HG03025 (cell line): ENCODE measurements at regions not wholly inside any gene's neighbourhood (a gene's known extent, or its start where the extent isn't known, plus 50 kb on each side); places are given as distances from the start of the nearest gene placed in this dataset.
"Not testable (repeated sequence)": the region's sequence is repeated elsewhere in the genome, so short reads cannot be mapped to it uniquely, and the experiment has no call there.

Source experiments
- ATAC-seq: cut with Tn5 transposase; IDR thresholded peaks from one replicate; pipeline ENCODE4 v1.9.1; 2021; ENCODE audit warnings: mild to moderate bottlenecking, moderate library complexity; ENCODE audit not compliant: unreplicated experiment, low FRiP score

DNA sequence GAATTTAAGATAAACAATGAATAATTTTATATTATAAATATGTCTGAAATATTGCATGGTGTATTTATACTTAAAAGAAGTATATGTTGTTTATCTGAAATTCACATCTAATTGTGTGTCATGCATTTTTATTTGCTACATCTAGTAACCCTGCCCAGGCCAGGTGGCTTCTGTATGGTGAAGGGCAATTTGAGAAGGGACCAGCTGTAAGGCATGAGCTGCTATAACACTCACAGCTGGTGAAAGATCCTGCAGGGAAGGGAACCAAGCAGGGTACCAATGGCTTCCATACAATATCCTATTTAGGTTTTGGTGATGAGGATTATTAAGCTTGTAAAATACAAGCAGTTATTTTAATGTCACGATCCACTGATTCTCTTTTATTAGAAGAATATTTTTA lies 921.8 kb upstream of the GJE1 start:
- no peak for ATAC-seq

DNA sequence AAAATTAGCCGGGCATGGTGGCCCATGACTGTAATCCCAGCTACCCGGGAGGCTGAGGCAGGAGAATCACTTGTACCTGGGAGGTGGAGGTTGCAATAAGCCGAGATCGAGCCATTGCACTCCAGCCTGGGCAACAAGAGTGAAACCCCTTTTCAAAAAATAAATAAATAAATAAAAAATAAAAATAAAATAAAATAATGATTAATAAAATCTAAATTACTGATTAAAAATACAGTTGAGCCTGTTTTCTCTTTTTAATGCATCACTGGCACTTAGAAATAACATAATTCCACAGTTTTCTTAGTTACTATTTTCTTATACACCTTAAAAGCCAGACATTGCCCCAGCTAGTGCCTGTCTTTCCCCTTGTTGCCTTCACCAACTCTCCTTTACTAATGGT lies 922.8 kb upstream of the GJE1 start:
- ATAC-seq = no peak

DNA sequence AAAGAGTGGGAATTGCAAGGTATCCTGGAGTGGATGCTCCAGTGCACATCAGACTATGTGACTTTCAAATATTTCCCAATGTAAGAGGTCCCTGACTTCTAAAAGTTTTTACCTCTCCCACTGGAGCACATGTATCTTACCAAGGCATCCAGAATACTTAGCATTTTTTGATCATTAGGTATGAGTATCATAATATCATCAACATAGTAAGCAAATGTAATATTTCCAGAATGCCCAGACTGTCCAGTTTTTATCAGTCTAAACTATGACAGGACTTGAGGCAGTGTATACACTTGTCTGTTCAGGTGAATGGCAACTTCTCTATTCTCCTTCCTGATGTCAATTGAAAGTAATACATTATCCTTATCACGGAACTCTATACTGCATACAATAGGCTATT lies 924.6 kb upstream of the GJE1 start:
- no peak for ATAC-seq

DNA sequence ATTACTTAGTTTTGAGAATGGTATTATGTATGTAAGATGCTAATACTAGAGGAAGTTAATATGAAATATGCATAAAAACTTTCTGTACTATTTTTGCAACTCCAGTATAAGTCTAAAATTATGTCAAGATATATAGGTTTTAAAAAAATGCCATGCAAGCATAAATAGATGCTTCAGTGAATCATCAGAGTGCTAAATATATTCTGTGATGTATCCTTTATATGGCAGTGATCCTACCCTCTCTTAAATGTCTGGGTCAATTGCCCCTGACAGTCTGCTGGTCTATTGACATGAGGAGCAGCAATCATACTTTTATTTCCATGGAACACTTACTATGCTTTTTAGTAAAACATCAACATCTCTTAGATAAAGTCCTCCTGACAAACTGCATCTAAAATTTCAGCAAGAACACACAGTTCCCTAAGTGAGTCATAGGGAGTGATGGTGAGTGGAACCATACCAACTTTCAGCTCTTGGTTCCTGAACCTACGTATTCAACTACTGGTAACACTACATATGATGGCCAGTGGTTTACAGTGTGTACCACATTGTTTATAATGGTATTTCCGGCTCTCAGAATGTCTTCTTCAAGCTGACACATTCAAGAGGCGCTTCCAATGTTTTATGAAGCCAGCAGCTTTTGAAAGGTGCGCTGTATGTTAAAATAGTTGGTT lies 928.7 kb upstream of the GJE1 start:
- ATAC-seq = no peak

DNA sequence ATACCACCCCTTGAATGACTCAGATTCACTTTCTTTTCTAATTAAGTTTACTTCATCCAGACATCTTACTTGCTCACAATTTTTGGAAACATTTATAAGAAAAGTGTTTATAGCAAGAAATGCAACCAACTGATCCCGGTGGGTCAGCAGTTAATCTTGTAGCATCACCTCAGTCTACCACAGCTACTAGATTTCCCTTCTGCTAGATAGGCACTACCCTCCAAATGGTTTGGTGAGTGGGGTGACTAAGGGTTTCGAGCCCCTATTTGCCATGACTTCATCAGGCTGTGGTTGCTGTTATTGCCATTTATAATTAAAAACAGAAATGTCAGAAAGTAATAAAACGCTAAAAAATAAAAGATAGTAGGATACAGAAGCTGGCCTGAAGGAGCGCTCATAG lies 930.1 kb upstream of the GJE1 start:
- no peak for ATAC-seq

DNA sequence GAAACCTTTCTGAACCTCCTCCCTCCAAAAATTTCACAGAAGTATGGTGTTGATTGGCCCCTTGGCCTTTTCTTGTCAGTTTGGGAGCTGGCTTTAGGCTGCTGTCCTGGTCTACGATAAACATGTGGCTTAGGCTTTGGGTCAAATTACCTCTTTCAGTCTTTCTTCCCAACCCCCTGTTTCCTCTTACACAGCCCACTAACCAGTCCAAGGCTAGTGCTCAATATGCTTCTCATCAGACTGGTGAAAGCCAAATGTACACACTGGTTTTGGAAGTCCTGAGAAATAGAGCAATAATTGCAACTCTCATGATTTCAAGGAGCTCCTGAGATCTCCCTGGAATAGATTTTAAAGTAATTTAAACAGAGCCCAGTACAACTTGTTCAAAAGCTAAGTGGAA lies 933.7 kb upstream of the GJE1 start:
- ATAC-seq = no peak

DNA sequence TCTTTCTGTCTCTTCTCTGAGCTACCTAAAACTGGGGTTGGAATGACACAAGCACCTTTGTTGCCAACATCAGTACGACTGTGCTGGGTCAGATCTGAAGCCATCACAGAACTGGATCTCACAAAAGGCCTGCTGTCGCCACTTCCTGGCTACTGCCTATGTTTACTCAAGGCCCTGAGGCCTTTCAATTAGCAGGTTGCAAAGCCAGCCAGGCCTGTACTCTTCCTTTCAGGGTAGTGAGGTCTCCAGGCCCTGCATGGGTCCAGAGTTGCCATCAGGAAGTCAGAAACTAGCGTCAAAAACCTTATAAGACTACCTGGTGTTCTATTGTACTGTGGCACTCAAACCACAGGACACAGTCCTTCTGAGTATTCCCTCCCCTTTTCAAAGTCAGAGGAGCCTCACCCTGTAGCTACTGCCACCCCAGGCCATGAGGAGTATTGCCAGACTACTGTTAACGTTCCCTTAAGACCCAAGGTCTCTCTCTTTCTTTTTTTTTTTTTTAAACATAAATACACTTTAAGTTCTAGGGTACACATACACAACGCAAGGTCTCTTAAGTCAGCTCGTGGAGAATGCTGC lies 937.4 kb upstream of the GJE1 start:
- no peak for ATAC-seq

DNA sequence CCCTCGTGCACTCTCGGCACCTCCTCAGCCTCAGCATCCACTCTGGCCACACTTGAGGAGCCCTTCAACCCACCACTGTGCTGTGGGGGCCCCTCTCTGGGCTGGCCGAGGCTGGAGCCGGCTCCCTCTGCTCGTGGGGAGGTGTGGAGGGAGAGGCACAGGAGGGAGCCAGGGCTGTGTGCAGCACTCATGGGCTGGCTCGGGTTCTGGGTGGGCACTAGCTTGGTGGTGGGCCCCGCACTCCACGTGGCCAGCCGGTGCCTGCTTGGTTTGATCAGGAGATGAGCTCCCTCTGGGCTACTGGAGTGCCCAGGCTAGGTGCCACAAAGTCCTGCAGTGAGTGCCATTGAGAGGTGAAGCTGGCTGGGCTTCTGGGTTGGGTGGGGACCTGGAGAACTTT lies 949.4 kb upstream of the GJE1 start:
- ATAC-seq = no peak

DNA sequence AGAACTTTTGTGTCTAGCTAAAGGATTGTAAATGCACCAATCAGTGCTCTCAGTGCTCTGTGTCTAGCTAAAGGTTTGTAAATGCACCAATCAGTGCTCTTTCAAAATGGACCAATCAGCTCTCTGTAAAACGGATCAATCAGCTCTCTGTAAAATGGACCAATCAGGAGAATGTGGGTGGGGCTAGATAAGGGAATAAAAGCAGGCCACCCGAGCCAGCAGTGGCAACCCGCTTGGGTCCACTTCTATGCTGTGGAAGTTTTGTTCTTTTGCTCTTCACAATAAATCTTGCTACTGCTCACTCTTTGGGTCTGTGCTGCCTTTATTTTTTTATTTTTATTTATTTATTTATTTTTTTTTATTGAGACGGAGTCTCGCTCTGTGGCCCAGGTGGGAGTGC lies 957.3 kb upstream of the GJE1 start:
- ATAC-seq = not testable (repeated sequence)

DNA sequence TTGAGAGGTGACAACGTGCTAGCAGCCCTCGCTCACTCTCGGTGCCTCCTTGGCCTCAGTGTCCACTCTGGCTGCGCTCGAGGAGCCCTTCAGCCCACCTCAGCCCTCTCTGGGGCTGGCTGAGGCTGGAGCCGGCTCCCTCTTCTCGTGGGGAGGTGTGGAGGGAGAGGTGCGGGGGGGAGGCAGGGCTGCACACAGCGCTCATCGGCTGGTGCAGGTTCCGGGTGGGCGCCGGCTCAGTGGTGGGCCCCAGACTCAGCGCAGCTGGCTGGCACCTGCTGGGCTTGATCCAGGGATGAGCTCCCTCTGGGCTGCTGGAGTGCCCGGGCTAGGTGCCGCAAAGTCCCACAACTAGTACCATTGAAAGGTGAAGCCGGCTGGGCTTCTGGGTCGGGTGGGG lies 957.8 kb upstream of the GJE1 start:
- no peak for ATAC-seq

DNA sequence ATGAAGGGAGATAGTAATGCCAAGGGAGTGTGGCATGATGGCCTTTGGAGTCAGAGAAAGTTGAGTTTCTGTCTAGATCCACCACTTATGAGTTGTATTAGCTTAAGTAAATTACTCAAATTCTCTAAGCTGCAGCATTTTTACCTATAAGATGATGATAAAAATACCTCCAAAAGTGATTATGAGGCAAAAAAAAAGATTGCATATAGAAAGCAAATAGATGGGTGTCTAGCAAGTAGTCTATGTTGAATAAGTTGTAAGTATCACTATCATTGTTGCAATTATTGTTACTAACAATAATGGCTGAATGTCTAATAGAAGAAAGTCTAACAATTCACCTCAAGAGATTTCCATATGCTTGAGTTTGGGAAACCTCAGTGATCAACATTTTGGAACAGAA lies 959.2 kb upstream of the GJE1 start:
- ATAC-seq = no peak

DNA sequence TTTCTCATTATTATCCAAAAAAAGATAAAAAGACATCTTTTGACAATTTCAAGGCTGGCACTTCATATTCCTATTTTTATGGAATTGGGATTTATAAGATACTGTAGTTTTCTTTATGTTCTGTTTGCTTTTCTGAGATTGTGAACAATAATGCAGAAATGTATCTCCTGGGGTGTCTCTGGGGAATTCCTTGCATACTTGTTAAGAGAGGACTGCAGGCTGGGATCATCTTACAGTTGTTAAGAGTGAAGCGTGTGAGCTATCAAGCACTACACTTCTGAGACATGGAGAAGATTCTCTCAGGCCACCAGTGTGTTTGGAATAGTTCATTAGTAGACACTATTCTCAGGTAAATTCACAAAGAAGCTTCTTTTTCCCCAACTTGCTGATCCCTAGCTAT lies 963.3 kb upstream of the GJE1 start:
- ATAC-seq = no peak

DNA sequence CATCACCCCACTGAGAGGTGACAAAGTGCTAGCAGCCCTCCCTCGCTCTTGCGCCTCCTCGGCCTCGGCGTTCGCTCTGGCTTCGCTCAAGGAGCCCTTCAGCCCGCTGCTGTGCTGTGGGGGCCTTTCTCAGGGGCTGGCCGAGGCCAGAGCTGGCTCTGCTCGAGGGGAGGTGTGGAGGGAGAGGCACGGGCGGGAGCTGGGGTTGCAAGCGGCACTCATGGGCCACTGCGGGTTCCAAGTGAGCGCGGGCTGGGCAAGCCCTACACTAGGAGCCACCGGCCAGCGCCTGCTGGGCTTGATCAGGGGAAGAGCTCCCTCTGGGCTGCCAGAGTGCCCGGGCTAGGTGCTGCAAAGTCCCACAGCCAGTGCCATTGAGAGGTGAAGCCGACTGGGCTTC lies 964.8 kb upstream of the GJE1 start:
- ATAC-seq = no peak

DNA sequence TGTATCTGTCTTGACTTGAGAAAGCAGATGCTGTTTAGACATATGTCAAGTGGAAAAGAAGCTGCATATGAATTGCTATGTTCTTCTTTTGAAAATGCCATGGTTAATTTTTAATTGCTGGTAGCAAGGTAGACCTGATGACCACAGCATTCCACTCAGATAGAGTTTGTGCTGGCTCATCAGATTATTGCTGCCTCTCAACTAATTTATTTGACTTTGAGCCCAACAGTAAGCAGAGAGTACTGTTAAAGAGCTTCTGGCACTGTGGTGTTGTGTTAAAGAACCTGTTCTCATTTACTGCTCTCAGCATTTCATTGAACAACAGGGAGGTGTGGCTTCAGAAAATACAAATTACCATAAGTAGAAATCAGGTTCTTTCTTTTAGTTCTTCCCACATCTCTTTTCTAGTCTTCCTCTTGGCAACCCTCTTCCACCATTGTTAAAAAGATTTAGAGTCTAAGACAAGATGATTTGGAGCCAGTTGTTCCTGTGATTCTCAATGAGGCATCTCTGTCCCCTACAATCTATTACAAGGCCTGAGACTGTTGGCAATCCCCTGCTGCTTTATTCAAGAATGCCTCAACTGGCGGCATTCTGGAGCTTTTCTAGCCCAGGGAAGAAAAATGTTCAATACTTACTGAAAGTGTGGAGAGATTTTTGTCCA lies 967.6 kb upstream of the GJE1 start:
- no peak for ATAC-seq

DNA sequence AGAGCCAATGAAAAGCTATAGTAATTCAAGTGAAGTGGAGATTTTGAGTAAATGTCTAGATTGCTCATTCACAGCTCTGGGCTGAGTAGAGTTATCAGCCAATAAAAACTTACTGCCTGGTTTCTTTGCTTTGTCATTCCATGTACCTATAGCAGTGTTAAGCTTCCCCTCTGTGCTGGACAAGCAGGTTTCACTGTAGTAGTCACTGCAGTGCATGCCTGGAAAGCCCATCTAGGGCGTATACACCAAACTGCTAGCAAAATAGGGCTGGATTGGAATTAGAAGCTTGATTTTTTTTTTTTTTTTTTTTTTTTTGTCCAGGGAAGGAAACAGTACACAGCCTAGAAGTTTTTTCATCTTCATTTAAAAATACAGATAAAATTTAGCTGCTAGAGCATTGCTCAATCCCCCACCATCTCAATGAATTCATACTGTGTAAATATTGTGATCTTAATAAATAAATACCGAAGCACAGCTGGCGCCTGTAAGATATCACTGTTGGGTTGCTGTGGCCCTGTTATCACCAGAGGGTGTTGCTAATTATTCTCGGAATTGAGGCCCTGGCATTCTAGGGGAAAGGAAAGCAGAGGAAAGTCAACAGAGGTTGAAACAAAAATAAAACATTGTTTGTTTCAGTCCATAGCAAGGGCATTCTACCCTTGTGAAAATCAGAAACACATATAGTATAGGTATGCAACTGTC lies 968.5 kb upstream of the GJE1 start:
- no peak for ATAC-seq

DNA sequence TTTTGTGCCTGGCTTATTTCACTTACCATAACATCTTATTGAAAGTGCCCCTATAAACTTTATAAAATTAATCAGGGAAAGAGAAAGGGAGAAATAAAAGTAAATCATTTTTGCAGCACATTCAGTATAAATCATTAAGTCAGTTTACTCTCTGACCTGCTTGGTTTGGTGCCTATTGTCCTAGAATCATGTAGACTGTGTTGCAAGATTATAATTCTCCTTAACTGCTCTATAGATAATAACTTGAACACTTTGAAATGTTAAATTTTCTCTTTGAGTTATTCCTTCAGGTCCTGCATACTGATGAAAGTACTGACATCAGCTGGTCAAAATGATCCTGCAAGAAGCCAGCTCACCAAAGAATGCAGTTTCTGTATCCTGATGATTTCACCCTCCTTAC lies 969.6 kb upstream of the GJE1 start:
- ATAC-seq = no peak

DNA sequence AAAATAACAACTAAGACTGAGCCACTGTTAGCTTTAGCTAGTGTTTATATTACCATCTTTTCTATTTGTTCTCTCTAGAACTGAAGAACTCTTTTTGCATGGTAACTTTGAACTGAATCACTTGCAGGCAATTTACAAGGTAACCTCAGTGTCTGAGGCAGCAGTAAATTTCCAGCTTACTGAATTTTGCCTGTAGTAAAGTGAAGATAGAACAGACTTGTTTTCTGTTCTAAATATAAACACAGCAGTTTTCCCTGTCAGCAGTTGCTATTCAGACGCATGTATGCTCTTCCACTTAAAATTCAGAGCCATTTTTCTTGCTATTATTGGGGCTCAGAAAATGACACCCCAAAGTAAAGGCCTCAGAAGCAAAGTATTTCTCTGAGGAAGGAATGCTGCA lies 974.0 kb upstream of the GJE1 start:
- ATAC-seq = no peak

DNA sequence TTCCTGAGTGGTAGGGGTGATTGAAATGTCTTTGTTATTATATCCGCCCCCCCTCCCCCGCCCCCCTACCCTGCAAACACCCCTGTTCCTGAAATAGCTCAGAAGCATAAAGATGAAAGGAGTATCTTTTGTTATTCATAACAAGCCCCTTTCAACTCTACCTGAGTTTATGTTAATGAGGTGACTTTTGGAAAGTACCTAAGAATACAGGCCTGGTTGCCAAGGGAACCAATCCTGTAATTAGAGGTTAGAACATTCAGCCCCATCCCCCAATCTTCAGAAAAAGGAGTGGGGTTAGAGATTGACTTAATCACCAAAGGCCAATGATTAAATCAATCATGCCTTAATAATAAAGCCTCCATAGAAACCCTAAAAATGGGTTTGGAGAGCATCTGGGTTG lies 979.2 kb upstream of the GJE1 start:
- ATAC-seq = no peak

DNA sequence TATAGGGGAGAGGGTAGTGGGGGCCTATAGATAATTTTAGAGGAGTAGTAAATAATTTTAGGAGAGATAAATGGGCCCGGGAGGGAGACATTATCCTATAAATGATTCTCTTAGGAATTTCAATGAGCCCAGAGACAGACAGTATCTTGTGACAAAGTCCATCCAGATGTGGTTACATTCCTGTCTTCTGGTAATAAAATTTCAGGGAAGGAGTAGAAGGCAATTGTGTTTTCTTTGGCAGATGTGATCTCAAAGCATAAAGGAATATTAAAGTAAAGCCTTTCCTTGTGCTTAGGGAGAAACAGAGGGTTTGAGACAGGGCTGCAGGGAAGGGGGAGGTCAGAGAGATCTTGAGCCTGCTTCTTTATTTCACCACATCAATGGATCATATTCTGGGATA lies 979.8 kb upstream of the GJE1 start:
- ATAC-seq = no peak

DNA sequence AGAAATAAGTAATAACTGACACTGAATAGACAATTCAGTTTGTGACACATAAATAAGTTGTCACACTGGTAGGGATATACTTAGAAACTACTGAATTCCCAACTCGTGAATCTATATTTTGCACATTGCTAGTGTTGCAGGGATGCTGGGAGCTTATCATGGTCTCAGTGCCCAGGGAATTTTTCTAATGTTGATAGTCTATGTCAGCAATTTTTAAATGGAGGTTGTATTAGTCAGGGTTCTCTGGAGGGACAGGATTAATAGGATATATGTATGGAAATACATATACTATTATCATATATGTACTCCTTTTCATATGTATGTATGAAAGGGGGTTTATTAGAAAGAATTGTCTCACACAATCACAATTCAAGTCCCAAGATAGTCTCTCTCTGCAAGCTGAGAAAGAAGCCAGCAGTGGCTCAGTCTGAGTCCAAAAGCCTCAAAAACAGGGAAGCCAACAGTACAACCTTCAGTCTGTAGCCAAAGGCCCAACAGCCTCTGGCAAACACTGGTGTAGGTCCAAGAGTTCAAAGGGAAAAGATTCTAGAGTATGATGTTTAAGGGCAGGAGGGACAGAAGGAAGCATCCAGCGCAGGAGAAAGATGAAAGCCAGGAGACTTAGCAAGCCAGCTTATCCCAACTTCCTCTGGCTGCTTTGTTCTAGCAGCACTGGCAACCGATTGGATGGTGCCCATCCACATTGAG lies 980.9 kb upstream of the GJE1 start:
- no peak for ATAC-seq

DNA sequence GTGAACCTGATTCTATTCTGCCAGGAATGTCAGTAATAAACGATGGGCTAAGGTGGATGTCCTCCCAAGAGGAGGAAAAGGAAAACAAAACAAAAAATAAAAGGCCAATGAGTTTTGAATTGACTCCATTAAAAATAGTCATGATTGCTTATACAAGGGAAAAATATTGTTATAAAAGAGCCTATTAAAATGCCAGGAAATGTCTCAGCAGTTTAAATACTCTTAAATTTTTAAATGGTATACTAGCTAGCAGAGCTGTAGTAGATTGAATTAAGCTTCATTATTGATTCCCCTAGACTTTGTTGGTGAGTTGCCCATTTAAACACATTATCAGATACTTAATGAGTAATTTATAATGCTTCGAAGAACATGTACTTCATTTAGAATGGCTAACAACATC lies 990.9 kb upstream of the GJE1 start:
- no peak for ATAC-seq
